ENCODE measurements at regions not wholly inside any gene's neighbourhood (a gene's known extent, or its start where the extent isn't known, plus 50 kb on each side); places are given as distances from the start of the nearest gene placed in this dataset.

DNA sequence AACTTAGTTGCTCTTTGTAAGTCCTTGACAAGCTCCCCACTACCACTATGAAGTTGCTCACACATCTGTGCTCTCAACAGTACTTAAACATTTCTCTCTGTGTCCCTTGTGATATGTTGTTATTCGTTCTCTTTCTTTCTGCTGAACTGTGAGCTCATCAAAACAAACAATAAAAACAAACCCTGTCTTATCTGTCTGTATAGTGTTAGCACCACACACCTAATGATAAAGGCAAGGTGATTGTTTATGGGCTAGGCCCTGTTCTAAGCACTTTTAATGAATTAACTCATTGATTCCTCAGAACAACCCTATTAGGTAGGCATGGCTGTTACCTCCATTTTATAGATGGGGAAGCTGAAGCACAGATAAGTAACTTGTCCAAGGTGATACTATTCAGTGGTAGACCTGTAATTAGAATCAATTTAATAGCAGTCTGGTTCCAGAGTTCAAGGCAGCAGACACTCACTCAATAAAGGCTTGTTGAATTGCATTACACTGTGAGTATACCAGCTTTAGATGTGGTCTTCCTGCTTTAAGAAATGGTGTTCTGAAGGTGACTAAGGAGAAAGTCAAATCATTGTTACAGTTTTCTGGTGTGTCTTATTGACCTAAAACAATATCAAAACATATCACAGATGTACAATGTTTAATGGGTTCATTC, 153.6 kb upstream of the ELL2 start:
- no peak for TF ChIP-seq EZH2 (IDR thresholded peaks at IDR 0.05; ENCODE audit: borderline replicate concordance, low read depth, low read length, severe bottlenecking)
- TF ChIP-seq FOS (IDR thresholded peaks at IDR 0.05; ENCODE audit: borderline replicate concordance, insufficient read depth, low read length), result no peak
- TF ChIP-seq MYC (IDR thresholded peaks at IDR 0.05; ENCODE audit: low read depth, low read length), result no peak
- no peak for TF ChIP-seq POLR2A (IDR thresholded peaks at IDR 0.05; ENCODE audit: low read depth, low read length)
- TF ChIP-seq, protein P1, sequence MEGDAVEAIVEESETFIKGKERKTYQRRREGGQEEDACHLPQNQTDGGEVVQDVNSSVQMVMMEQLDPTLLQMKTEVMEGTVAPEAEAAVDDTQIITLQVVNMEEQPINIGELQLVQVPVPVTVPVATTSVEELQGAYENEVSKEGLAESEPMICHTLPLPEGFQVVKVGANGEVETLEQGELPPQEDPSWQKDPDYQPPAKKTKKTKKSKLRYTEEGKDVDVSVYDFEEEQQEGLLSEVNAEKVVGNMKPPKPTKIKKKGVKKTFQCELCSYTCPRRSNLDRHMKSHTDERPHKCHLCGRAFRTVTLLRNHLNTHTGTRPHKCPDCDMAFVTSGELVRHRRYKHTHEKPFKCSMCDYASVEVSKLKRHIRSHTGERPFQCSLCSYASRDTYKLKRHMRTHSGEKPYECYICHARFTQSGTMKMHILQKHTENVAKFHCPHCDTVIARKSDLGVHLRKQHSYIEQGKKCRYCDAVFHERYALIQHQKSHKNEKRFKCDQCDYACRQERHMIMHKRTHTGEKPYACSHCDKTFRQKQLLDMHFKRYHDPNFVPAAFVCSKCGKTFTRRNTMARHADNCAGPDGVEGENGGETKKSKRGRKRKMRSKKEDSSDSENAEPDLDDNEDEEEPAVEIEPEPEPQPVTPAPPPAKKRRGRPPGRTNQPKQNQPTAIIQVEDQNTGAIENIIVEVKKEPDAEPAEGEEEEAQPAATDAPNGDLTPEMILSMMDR (IDR thresholded peaks at IDR 0.05; ENCODE audit: extremely low read depth in 1 of 2, insufficient read depth in 1 of 2, low read depth in 1 of 2, low read length in 2 of 2), result no peak
- TF ChIP-seq POLR2AphosphoS5 (IDR thresholded peaks at IDR 0.05; ENCODE audit: insufficient read depth, low read depth, low read length), result no peak
- no peak for TF ChIP-seq JUN (IDR thresholded peaks at IDR 0.05; ENCODE audit: borderline replicate concordance, insufficient read depth, insufficient read length, low read depth)
- no peak for TF ChIP-seq GATA2 (IDR thresholded peaks at IDR 0.05; ENCODE audit: insufficient read depth, insufficient read length, low read depth, low read length)
- no peaks in the 10 kb centered on the region for H4K20me1 ChIP-seq (replicated peaks; ENCODE audit: control insufficient read depth, extremely low read depth, insufficient read depth, low read length)
- H3K4me3 ChIP-seq (replicated peaks in 1 of 3; ENCODE audit: insufficient read depth in 1 of 3, low read depth in 1 of 3, low read length in 3 of 3), result no peak overlapping the region
- H3K9me1 ChIP-seq (replicated peaks; ENCODE audit: control insufficient read depth, extremely low read depth, insufficient read depth, low read length), result no peaks in the 10 kb centered on the region
- H3K79me2 ChIP-seq (ENCODE audit: control insufficient read depth, insufficient read depth, low read length), result no peaks in the 10 kb centered on the region
- H3K4me2 ChIP-seq (ENCODE audit: insufficient read depth, low read length), result peak overlapping the region; percentile 28
- H3K9me3 ChIP-seq (replicated peaks; ENCODE audit: control insufficient read depth, insufficient read depth, low read length), result no peaks in the 10 kb centered on the region
- peak overlapping the region; percentile 24 for H3K27ac ChIP-seq (ENCODE audit: insufficient read depth, low read depth, low read length)
- peak; percentile 15 for FAIRE-seq
- no peak overlapping the region for H3K9ac ChIP-seq (replicated peaks; ENCODE audit: extremely low read depth, insufficient read depth, low read length)
- dilution Hi-C loops (cut with MboI; ENCODE audit: extremely low pct_ligation_motif_present, low sequenced_read_pairs) (no loop called here), intact Hi-C loops (cut with micrococcal nuclease) (loop anchor here (10.0 kb wide), 1 partner anchor 220 kb away; no protein-coding TSS in a partner anchor)
- ChIA-PET POLR2A (no interaction called here), CTCF (interaction anchor here (1.0 to 1.3 kb wide), 3 partner anchors 36 to 146 kb away, joined by 3 read pairs; no protein-coding TSS in a partner anchor)
- DNase-seq (ENCODE audit: low read depth, low spot score), result peak; percentile 63
- H3K27me3 ChIP-seq (ENCODE audit: control insufficient read depth in 2 of 2, insufficient read depth in 2 of 2, low read length in 2 of 2), result no peaks in the 10 kb centered on the region
- no peaks in the 10 kb centered on the region for H3K36me3 ChIP-seq (ENCODE audit: control insufficient read depth in 2 of 2, extremely low read depth in 1 of 2, insufficient read depth in 2 of 2, low read length in 2 of 2)
- BruUV-seq (replicated peaks), result no TSS peak
- H3K4me1 ChIP-seq (ENCODE audit: control insufficient read depth, extremely low read depth, insufficient read depth, low read length), result peaks cover 12% of the 10 kb centered on the region
- peak overlapping the region; percentile 26 for H2AFZ ChIP-seq (ENCODE audit: low read depth, low read length)
